ENCODE measurements at regions not wholly inside any gene's neighbourhood (a gene's known extent, or its start where the extent isn't known, plus 50 kb on each side); places are given as distances from the start of the nearest gene placed in this dataset.
"Not testable (repeated sequence)": the region's sequence is repeated elsewhere in the genome, so short reads cannot be mapped to it uniquely, and the experiment has no call there.

DNA sequence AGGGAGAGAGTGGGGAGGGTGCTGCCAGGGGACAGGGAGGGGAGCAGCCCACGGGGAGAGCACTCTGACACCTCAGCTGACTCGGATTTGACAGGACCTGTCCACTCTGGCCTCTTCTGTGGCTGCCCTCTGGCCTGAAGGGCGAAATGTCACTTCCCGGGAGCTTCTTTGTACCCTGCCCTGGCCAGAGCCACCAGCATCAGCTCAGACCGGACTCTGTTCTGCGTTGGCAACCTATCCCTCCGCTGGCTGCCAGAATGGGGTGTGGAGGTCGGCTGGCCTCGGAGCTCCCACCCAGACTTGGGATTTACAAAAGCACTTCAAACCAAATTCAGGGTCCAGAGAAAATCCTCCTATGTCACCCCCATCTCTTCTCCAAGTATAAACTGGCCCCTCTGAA, 336.7 kb upstream of the FRG2C start:
- H3K9ac ChIP-seq (ENCODE audit: low read length in 5 of 5) = no peak overlapping the region
- no peak overlapping the region for H3K4me3 ChIP-seq (ENCODE audit: low read depth in 1 of 5, low read length in 5 of 5)

DNA sequence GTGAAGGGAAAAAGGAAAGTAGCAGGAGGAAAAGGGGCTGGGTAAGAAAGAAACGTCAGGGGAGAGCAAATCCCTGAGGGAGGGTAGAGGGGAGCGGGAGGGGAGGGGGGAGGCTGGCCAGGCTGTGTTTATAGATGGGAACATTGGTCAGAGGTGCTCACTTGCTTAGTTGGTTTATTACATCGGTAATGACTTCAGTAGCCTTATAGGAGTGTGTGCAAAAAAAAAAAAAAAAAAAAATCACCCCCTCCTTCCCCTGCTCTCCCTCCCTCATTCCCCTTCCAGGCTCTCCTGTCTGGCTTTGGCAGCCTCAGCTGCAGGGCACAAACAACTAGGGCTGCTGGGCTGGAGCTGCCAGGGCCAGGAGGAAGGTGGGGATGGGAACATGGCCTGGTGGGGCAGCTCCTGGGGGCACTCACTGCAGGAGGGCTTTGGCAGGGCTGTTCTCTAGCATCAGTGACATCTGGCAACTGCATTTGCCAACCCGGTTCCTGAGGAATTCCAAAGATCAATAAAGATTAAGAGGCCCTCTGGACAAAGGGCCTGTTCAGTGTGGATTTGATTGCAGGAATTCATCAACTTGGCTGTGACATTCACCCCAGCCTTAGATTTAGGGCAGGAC, 334.5 kb upstream of the FRG2C start:
- Histone ChIP-seq H3K9ac (ENCODE audit: low read length in 5 of 5) (no peak overlapping the region), H3K36me3 (ENCODE audit: control insufficient read depth in 5 of 5, insufficient read depth in 5 of 5, low read length in 5 of 5) (no peaks in the 10 kb centered on the region), H3K4me1 (ENCODE audit: control insufficient read depth in 5 of 5, insufficient read depth in 5 of 5, low read length in 5 of 5) (peaks cover 0 to 7% (median 0%) of the 10 kb centered on the region in 5 donors), H3K27ac (ENCODE audit: low read depth, low read length) (no peak overlapping the region), H3K27me3 (ENCODE audit: control insufficient read depth in 5 of 5, insufficient read depth in 4 of 5, low read length in 5 of 5) (peaks cover 0 to 5% (median 3%) of the 10 kb centered on the region in 5 donors), H3K9me3 (ENCODE audit: control insufficient read depth in 5 of 5, low read length in 5 of 5) (peaks cover 0 to 6% (median under 1%) of the 10 kb centered on the region in 5 donors), H3K4me3 (ENCODE audit: low read depth in 1 of 5, low read length in 5 of 5) (no peak overlapping the region)

More for the DNA sequence above, 336.7 kb upstream of the FRG2C start:
- Histone ChIP-seq H3K4me1 (ENCODE audit: control insufficient read depth in 5 of 5, insufficient read depth in 5 of 5, low read length in 5 of 5) (peaks cover 0 to 2% (median 0%) of the 10 kb centered on the region in 5 donors), H3K36me3 (ENCODE audit: control insufficient read depth in 5 of 5, insufficient read depth in 5 of 5, low read length in 5 of 5) (no peaks in the 10 kb centered on the region), H3K27me3 (ENCODE audit: control insufficient read depth in 5 of 5, insufficient read depth in 4 of 5, low read length in 5 of 5) (peaks cover 0 to 5% (median 3%) of the 10 kb centered on the region in 5 donors), H3K27ac (ENCODE audit: low read depth, low read length) (no peak overlapping the region), H3K9me3 (ENCODE audit: control insufficient read depth in 5 of 5, low read length in 5 of 5) (no peaks in the 10 kb centered on the region)

GRCh38 chr3:75330446-75330845, 333.7 kb upstream of the FRG2C start:
- not testable (repeated sequence) for H3K4me1 ChIP-seq (ENCODE audit: control insufficient read depth in 5 of 5, insufficient read depth in 5 of 5, low read length in 5 of 5); H3K9ac ChIP-seq (ENCODE audit: low read length in 5 of 5); H3K27ac ChIP-seq (ENCODE audit: low read depth, low read length); H3K4me3 ChIP-seq (ENCODE audit: low read depth in 1 of 5, low read length in 5 of 5); H3K9me3 ChIP-seq (ENCODE audit: control insufficient read depth in 5 of 5, low read length in 5 of 5); H3K36me3 ChIP-seq (ENCODE audit: control insufficient read depth in 5 of 5, insufficient read depth in 5 of 5, low read length in 5 of 5); H3K27me3 ChIP-seq (ENCODE audit: control insufficient read depth in 5 of 5, insufficient read depth in 4 of 5, low read length in 5 of 5)

DNA sequence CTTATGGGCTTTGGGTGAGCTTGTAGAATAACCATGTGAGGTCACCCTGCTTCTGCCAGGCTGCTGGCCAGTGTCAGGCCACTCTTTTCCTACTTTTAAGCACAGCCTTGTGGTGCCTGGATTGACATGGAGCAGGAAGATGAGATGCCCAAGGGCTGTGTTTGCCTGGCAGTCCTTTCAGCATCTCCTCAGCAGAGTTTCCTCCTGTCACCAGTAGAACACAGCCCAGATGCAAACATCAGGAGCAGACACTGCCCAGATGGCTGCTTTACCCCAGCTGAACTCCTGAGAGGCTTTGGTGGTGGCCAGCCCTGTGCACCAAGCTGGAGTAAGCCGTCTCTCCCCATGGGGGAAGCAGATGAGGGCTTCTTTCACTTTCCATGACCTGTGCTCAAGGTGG, 332.0 kb upstream of the FRG2C start:
- H3K9me3 ChIP-seq (ENCODE audit: control insufficient read depth in 5 of 5, low read length in 5 of 5); H3K27me3 ChIP-seq (ENCODE audit: control insufficient read depth in 5 of 5, insufficient read depth in 4 of 5, low read length in 5 of 5); H3K4me1 ChIP-seq (ENCODE audit: control insufficient read depth in 5 of 5, insufficient read depth in 5 of 5, low read length in 5 of 5); H3K4me3 ChIP-seq (ENCODE audit: low read depth in 1 of 5, low read length in 5 of 5); H3K36me3 ChIP-seq (ENCODE audit: control insufficient read depth in 5 of 5, insufficient read depth in 5 of 5, low read length in 5 of 5); H3K9ac ChIP-seq (ENCODE audit: low read length in 5 of 5); H3K27ac ChIP-seq (ENCODE audit: low read depth, low read length): not testable (repeated sequence)

- Histone ChIP-seq H3K36me3 (ENCODE audit: control insufficient read depth in 5 of 5, insufficient read depth in 5 of 5, low read length in 5 of 5) (no peaks in the 10 kb centered on the region), H3K9ac (ENCODE audit: low read length in 5 of 5) (no peak overlapping the region), H3K27me3 (ENCODE audit: control insufficient read depth in 5 of 5, insufficient read depth in 4 of 5, low read length in 5 of 5) (peaks cover 0 to 5% (median 3%) of the 10 kb centered on the region in 5 donors), H3K9me3 (ENCODE audit: control insufficient read depth in 5 of 5, low read length in 5 of 5) (peaks cover 0 to 7% (median 3%) of the 10 kb centered on the region in 5 donors), H3K4me3 (ENCODE audit: low read depth in 1 of 5, low read length in 5 of 5) (no peak overlapping the region), H3K27ac (ENCODE audit: low read depth, low read length) (no peak overlapping the region), H3K4me1 (ENCODE audit: control insufficient read depth in 5 of 5, insufficient read depth in 5 of 5, low read length in 5 of 5) (peaks cover 0 to 7% (median 0%) of the 10 kb centered on the region in 5 donors)
Measured at GRCh38 chr3:75332794-75333193, 331.3 kb upstream of the FRG2C start.

DNA sequence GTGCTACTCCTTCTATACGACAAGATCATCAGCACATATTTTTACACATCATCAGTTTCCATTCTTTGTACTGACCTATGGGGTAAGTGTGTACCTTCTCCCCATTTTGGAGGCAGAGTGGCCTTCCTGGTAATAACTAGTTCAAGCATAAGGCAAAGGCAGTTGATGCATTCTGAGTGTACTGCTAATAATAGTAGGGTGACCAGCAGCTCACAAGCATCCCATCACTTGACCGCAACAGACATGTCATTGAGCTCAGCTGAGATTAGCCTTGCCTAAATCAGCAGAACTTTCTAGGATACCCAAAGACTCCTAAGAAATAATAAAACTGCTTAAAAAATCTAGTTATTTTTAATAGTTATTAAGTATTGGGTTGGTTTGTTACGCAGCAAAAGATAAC, 329.8 kb upstream of the FRG2C start:
- H3K27ac ChIP-seq (ENCODE audit: low read depth, low read length) = no peak overlapping the region

DNA sequence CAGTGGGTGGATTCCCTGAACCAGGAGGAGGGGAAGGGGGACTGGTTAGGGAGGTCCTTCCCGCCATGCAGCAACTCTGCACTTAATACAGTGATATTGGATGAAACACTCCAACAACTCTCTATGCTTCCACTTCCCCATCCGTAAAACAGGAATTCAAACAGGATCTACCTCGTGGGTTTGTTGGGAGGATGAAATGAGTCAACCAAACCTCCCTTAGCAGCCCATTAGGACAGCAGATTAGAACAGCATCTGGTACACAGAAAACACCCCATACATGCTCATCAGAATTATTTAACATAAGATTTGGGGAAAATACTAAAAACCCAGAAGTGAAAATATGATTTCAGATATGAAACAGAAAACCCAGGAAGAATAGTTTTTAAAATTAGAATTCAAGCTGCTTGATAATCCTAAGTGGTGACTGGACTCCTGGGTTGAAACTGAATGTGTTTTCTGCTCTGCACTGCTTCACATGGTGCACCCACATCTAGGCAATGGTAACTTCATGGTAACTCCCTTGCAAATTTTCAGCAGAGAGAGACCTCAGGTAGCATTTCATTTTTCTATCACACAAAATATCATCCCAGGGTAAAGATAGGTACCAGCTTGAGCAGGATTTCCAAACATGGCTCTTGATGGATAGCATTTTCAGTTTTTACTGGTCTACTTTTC, 326.8 kb upstream of the FRG2C start:
- H3K27me3 ChIP-seq (ENCODE audit: control insufficient read depth in 5 of 5, insufficient read depth in 4 of 5, low read length in 5 of 5) = no peaks in the 10 kb centered on the region
- no peak overlapping the region for H3K4me3 ChIP-seq (ENCODE audit: low read depth in 1 of 5, low read length in 5 of 5)
- H3K4me1 ChIP-seq (ENCODE audit: control insufficient read depth in 5 of 5, insufficient read depth in 5 of 5, low read length in 5 of 5) = peaks cover 5 to 20% (median 10%) of the 10 kb centered on the region in 5 donors
- no peaks in the 10 kb centered on the region for H3K36me3 ChIP-seq (ENCODE audit: control insufficient read depth in 5 of 5, insufficient read depth in 5 of 5, low read length in 5 of 5)
- no peak overlapping the region for H3K9ac ChIP-seq (ENCODE audit: low read length in 5 of 5)
- H3K9me3 ChIP-seq (ENCODE audit: control insufficient read depth in 5 of 5, low read length in 5 of 5) = peaks cover 0 to 7% (median 3%) of the 10 kb centered on the region in 5 donors
- no peak overlapping the region for H3K27ac ChIP-seq (ENCODE audit: low read depth, low read length)

More for the DNA sequence above, 329.8 kb upstream of the FRG2C start:
- Histone ChIP-seq H3K4me1 (ENCODE audit: control insufficient read depth in 5 of 5, insufficient read depth in 5 of 5, low read length in 5 of 5) (peaks cover 0 to 7% (median 0%) of the 10 kb centered on the region in 5 donors), H3K9ac (ENCODE audit: low read length in 5 of 5) (no peak overlapping the region), H3K27me3 (ENCODE audit: control insufficient read depth in 5 of 5, insufficient read depth in 4 of 5, low read length in 5 of 5) (no peaks in the 10 kb centered on the region), H3K36me3 (ENCODE audit: control insufficient read depth in 5 of 5, insufficient read depth in 5 of 5, low read length in 5 of 5) (no peaks in the 10 kb centered on the region), H3K9me3 (ENCODE audit: control insufficient read depth in 5 of 5, low read length in 5 of 5) (peaks cover 0 to 7% (median 3%) of the 10 kb centered on the region in 5 donors), H3K4me3 (ENCODE audit: low read depth in 1 of 5, low read length in 5 of 5) (no peak overlapping the region)

DNA sequence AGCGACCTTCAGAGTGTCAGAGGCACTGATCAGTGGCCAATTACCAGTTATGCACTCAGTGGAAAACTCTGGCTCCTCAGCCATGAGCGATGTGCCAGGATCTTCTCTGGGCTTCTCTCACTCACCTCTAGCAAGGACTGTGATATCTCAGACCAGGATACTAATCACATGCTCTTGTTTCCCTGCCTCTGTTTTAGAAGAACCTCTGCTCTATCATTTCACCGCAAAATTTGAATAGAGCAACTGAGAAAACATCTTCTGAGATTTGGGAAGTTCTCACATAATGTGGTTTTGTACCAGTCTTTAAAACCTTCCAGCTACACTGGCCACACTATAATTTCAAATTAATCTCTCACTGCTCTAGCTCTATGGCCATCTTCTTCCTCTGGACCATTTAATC, 325.8 kb upstream of the FRG2C start:
- H3K27me3 ChIP-seq (ENCODE audit: control insufficient read depth in 5 of 5, insufficient read depth in 4 of 5, low read length in 5 of 5) = no peaks in the 10 kb centered on the region
- H3K4me1 ChIP-seq (ENCODE audit: control insufficient read depth in 5 of 5, insufficient read depth in 5 of 5, low read length in 5 of 5) = peaks cover 5 to 15% (median 10%) of the 10 kb centered on the region in 5 donors
- H3K9me3 ChIP-seq (ENCODE audit: control insufficient read depth in 5 of 5, low read length in 5 of 5) = peaks cover 0 to 7% (median 3%) of the 10 kb centered on the region in 5 donors
- no peaks in the 10 kb centered on the region for H3K36me3 ChIP-seq (ENCODE audit: control insufficient read depth in 5 of 5, insufficient read depth in 5 of 5, low read length in 5 of 5)
- no peak overlapping the region for H3K27ac ChIP-seq (ENCODE audit: low read depth, low read length)
- H3K9ac ChIP-seq (ENCODE audit: low read length in 5 of 5) = no peak overlapping the region
- no peak overlapping the region for H3K4me3 ChIP-seq (ENCODE audit: low read depth in 1 of 5, low read length in 5 of 5)

GRCh38 chr3:75341324-75342067, 322.6 kb upstream of the FRG2C start:
- Histone ChIP-seq H3K9ac (ENCODE audit: low read length in 5 of 5) (no peak overlapping the region), H3K36me3 (ENCODE audit: control insufficient read depth in 5 of 5, insufficient read depth in 5 of 5, low read length in 5 of 5) (no peaks in the 10 kb centered on the region), H3K27ac (ENCODE audit: low read depth, low read length) (no peak overlapping the region), H3K4me1 (ENCODE audit: control insufficient read depth in 5 of 5, insufficient read depth in 5 of 5, low read length in 5 of 5) (peaks cover 5 to 15% (median 10%) of the 10 kb centered on the region in 5 donors), H3K9me3 (ENCODE audit: control insufficient read depth in 5 of 5, low read length in 5 of 5) (no peaks in the 10 kb centered on the region), H3K27me3 (ENCODE audit: control insufficient read depth in 5 of 5, insufficient read depth in 4 of 5, low read length in 5 of 5) (no peaks in the 10 kb centered on the region), H3K4me3 (ENCODE audit: low read depth in 1 of 5, low read length in 5 of 5) (peak overlapping the region in 4 of 5 donors; percentile 10 to 47 (median 18))

DNA sequence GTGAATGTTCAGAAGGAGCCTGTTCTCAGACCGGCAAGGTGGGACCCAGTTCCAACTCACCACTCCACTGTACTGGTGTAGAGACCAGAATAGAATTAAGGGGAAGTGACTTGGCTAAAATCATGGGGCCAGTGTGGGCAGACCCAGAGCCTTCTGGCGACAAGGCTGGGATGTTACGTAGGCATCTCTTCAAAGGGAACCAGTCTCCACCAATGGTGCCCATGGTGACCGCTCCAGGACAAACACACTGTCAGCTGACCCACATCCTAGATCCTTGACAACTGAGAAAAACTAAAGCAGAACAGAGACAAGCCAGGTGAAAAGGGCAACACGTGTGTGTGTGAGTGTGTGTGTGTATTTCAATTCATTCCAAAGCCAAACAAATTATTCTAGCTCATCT, 321.7 kb upstream of the FRG2C start:
- H3K27ac ChIP-seq (ENCODE audit: low read depth, low read length) = no peak overlapping the region
- no peaks in the 10 kb centered on the region for H3K36me3 ChIP-seq (ENCODE audit: control insufficient read depth in 5 of 5, insufficient read depth in 5 of 5, low read length in 5 of 5)
- H3K27me3 ChIP-seq (ENCODE audit: control insufficient read depth in 5 of 5, insufficient read depth in 4 of 5, low read length in 5 of 5) = no peaks in the 10 kb centered on the region
- peaks cover 5 to 15% (median 10%) of the 10 kb centered on the region in 5 donors for H3K4me1 ChIP-seq (ENCODE audit: control insufficient read depth in 5 of 5, insufficient read depth in 5 of 5, low read length in 5 of 5)
- no peak overlapping the region for H3K4me3 ChIP-seq (ENCODE audit: low read depth in 1 of 5, low read length in 5 of 5)
- no peaks in the 10 kb centered on the region for H3K9me3 ChIP-seq (ENCODE audit: control insufficient read depth in 5 of 5, low read length in 5 of 5)
- no peak overlapping the region for H3K9ac ChIP-seq (ENCODE audit: low read length in 5 of 5)
